OCI-LY3 (cell line): ENCODE measurements at regions not wholly inside any gene's neighbourhood (a gene's known extent, or its start where the extent isn't known, plus 50 kb on each side); places are given as distances from the start of the nearest gene placed in this dataset.

Experiments
- H2AFZ ChIP-seq: fragments of 200-600, 300-600 bp; shearing (Covaris generic); 2 replicates; pipeline ENCODE4 v1.6.0; 2014; ENCODE audit warnings: antibody characterized with exemption, low read depth, low read length
- H3K27ac ChIP-seq: fragments of 200-600, 300-600 bp; sonication (generic); 2 replicates; pipeline ENCODE4 v1.5.1; 2014; ENCODE audit warnings: mild to moderate bottlenecking, low read length, moderate library complexity, mixed read lengths
- H3K27me3 ChIP-seq: fragments of 200-600, 300-600 bp; sonication (generic); 2 replicates; pipeline ENCODE4 v1.6.1; 2014; ENCODE audit warnings: low read depth, low read length, mixed read lengths
- H3K36me3 ChIP-seq: fragments of 200-600, 300-600 bp; sonication (generic); replicated peaks from 2 replicates; pipeline ENCODE3; 2014; ENCODE audit warnings: low read depth, low read length, mixed read lengths
- H3K4me1 ChIP-seq: fragments of 300-600, 200-600 bp; sonication (generic); 2 replicates; pipeline ENCODE4 v1.6.1; 2014; ENCODE audit warnings: low read length, mixed read lengths
- H3K4me2 ChIP-seq: fragments of 200-600, 300-600 bp; sonication (generic); 2 replicates; pipeline ENCODE4 v1.6.1; 2014; ENCODE audit warnings: low read length, mixed read lengths
- H3K4me3 ChIP-seq: fragments of 300-600, 200-600 bp; sonication (generic); 2 replicates; pipeline ENCODE4 v1.5.1; 2014; ENCODE audit warnings: antibody characterized with exemption, mild to moderate bottlenecking, low read length, moderate library complexity
- H3K79me2 ChIP-seq: fragments of 300-600, 200-600 bp; shearing (Covaris generic); 2 replicates; pipeline ENCODE4 v1.6.1; 2014; ENCODE audit warnings: mild to moderate bottlenecking, low read length, mixed read lengths
- H3K9ac ChIP-seq: fragments of 300-600, 200-600 bp; shearing (Covaris generic); 2 replicates; pipeline ENCODE4 v1.6.0; 2014; ENCODE audit warnings: mild to moderate bottlenecking, low read length, moderate library complexity
- H3K9me3 ChIP-seq: fragments of 200-600, 300-600 bp; shearing (Covaris generic); 2 replicates; pipeline ENCODE4 v1.6.1; 2014; ENCODE audit warnings: low read length, mixed read lengths; ENCODE audit not compliant: insufficient read depth
- H4K20me1 ChIP-seq: fragments of 200-600, 300-600 bp; sonication (generic); 2 replicates; pipeline ENCODE4 v1.6.1; 2016; ENCODE audit warnings: low read length, mixed read lengths; ENCODE audit not compliant: insufficient read depth
- EZH2phosphoT487 ChIP-seq: fragments of 200-600 bp; shearing (Covaris generic); IDR thresholded peaks from 2 replicates; pipeline ENCODE4 v1.6.1; 2018; ENCODE audit warnings: antibody characterized with exemption, mixed run types, low read depth
- TF ChIP-seq, protein P1 (sequence below): fragments of 200-600, 300-600 bp; sonication (generic); IDR thresholded peaks from 2 replicates; pipeline ENCODE4 v1.5.1; 2014; ENCODE audit warnings: antibody characterized with exemption, low read length, low read depth

DNA sequence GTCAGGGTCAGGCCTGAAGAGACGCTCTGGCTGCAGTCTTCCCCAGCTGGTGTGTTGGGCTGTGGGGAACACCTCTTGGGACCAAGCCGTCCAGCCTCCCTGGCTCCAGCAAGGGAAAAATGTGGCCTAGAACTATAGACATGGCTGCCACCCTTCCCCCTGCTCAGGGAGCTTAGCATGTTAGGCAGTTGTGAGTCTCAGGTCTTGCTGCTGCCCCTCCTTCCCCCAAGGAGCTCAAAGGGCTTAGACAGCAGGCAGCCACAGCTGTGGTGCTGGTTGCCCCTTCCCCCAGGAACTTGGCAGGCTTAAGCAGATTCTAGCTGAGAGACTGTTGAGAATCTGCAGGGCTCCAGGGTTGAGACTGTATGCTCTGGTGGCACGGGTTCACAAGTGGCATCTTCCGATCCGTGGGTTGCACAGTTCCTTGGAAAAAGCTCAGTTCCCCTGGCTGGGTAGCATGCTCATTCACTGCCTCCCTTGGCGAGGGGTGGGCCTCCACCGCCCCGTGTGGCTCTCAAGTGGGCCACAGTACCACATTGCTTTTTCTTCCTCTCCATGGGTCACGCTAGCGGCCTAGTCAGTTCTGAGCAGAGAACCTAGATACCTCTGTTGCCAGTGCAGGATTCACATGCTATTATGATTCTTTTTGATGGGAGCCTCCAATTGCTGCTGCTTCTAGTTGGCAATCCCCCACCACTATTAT is 1258.6 kb downstream of the OLFM4 start:
- Histone ChIP-seq H3K79me2 (no peaks in the 10 kb centered on the region), H3K27ac (no peak overlapping the region), H3K4me1 (no peaks in the 10 kb centered on the region), H3K36me3 (no peaks in the 10 kb centered on the region), H3K27me3 (no peaks in the 10 kb centered on the region), H3K4me3 (no peak overlapping the region), H3K9ac (no peak overlapping the region), H3K9me3 (no peaks in the 10 kb centered on the region), H4K20me1 (no peaks in the 10 kb centered on the region), H3K4me2 (no peak overlapping the region), H2AFZ (no peak overlapping the region)
- TF ChIP-seq EZH2phosphoT487 = no peak
- TF ChIP-seq, protein P1, sequence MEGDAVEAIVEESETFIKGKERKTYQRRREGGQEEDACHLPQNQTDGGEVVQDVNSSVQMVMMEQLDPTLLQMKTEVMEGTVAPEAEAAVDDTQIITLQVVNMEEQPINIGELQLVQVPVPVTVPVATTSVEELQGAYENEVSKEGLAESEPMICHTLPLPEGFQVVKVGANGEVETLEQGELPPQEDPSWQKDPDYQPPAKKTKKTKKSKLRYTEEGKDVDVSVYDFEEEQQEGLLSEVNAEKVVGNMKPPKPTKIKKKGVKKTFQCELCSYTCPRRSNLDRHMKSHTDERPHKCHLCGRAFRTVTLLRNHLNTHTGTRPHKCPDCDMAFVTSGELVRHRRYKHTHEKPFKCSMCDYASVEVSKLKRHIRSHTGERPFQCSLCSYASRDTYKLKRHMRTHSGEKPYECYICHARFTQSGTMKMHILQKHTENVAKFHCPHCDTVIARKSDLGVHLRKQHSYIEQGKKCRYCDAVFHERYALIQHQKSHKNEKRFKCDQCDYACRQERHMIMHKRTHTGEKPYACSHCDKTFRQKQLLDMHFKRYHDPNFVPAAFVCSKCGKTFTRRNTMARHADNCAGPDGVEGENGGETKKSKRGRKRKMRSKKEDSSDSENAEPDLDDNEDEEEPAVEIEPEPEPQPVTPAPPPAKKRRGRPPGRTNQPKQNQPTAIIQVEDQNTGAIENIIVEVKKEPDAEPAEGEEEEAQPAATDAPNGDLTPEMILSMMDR = no peak

DNA sequence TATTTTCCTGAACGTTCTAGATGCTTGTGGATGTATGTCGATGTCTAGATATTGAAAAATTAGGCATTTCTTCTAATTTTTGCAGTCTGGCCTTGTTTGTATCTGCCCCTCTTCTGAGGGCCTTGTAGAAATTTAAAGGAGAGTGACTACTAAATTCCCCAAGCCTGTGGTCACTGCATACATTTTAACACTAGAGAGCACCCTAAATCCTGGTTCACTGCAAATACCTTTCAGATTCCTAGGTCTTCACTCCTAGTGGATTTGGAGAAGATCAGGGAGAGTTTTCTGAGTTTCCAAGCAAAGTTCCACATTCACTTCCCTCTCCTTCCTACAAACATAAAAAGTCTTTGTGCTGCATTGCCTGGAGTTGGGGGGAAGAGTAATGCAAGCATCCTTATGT is 1272.5 kb downstream of the OLFM4 start:
- H2AFZ ChIP-seq = no peak overlapping the region
- TF ChIP-seq, protein P1 = no peak
- no peak for TF ChIP-seq EZH2phosphoT487
- H3K4me2 ChIP-seq = no peak overlapping the region

DNA sequence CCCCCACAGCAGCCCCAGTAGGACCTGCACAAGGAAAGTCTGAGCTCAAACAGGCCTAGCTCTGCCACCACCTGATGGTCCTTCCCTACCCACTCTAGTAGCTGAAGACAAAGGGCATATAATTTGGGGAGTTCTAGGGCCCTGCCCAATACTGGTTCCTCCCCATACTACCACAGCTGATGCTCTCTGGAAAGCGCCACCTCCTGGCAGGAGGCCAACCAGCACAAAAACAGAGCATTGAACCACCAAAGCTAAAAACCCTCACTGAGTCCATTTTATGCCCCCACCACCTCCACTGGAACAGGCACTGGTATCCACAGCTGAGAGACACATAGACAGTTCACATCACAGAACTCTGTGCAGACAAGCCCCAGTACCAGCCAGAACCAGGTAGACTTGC is 1276.8 kb downstream of the OLFM4 start:
- no peak for TF ChIP-seq EZH2phosphoT487
- TF ChIP-seq, protein P1 = peak; percentile 30
- no peak overlapping the region for H3K27ac ChIP-seq
- no peak overlapping the region for H3K9ac ChIP-seq
- H3K36me3 ChIP-seq = no peaks in the 10 kb centered on the region
- no peak overlapping the region for H3K4me3 ChIP-seq
- H3K27me3 ChIP-seq = no peaks in the 10 kb centered on the region
- H3K4me1 ChIP-seq = no peaks in the 10 kb centered on the region
- H2AFZ ChIP-seq = no peak overlapping the region
- H3K9me3 ChIP-seq = no peaks in the 10 kb centered on the region
- H3K79me2 ChIP-seq = no peaks in the 10 kb centered on the region
- H3K4me2 ChIP-seq = no peak overlapping the region
- H4K20me1 ChIP-seq = no peaks in the 10 kb centered on the region

More for the DNA sequence above, 1272.5 kb downstream of the OLFM4 start:
- Histone ChIP-seq H3K9ac (no peak overlapping the region), H3K79me2 (no peaks in the 10 kb centered on the region), H3K36me3 (no peaks in the 10 kb centered on the region), H3K4me3 (no peak overlapping the region), H3K4me1 (no peaks in the 10 kb centered on the region), H3K27ac (no peak overlapping the region), H4K20me1 (no peaks in the 10 kb centered on the region), H3K9me3 (no peaks in the 10 kb centered on the region), H3K27me3 (no peaks in the 10 kb centered on the region)

DNA sequence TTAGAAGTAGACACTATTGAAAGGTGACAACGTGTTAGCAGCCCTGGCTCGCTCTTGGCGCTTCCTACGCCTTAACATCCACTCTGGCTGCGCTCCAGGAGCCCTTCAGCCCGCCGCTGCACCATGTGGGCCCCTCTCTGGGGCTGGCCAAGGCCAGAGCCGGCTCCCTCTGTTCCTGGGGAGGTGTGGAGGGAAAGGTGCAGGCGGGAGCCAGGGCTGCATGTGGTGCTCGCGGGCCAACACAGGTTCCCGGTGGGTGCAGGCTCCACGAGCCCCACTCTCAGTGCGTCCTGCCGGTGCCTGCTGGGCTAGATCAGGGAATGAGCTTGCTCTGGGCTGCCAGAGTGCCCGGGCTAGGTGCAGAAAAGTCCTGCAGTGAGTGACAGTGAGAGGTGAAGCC is 1284.3 kb downstream of the OLFM4 start:
- Histone ChIP-seq H2AFZ (no peak overlapping the region), H3K9ac (no peak overlapping the region), H4K20me1 (no peaks in the 10 kb centered on the region), H3K27me3 (no peaks in the 10 kb centered on the region), H3K36me3 (no peaks in the 10 kb centered on the region), H3K27ac (no peak overlapping the region), H3K79me2 (no peaks in the 10 kb centered on the region), H3K4me1 (no peaks in the 10 kb centered on the region), H3K4me2 (no peak overlapping the region), H3K9me3 (0 out of 2 replicates have a peak, but pooled peaks cover 3% of the 10 kb centered on the region), H3K4me3 (no peak overlapping the region)
- TF ChIP-seq EZH2phosphoT487 = no peak
- TF ChIP-seq, protein P1 = no peak
